Pulmonary artery endothelial cell (primary cell): ENCODE measurements at regions not wholly inside any gene's neighbourhood (a gene's known extent, or its start where the extent isn't known, plus 50 kb on each side); places are given as distances from the start of the nearest gene placed in this dataset.

Source experiments
- DNase-seq: peaks from one replicate; pipeline ENCODE4 v3.0.0-alpha.2; 2011; ENCODE audit warnings: low read depth, low spot score

- DNase-seq: no peak
Observed at GRCh38 chr10:111131168-111131799, 54.5 kb downstream of the ADRA2A start.

GRCh38 chr10:111137007-111137406 lies 60.2 kb downstream of the ADRA2A start:
- no peak for DNase-seq

- no peak for DNase-seq
Observed at GRCh38 chr10:111137587-111137986, 60.8 kb downstream of the ADRA2A start.

GRCh38 chr10:111138544-111138943 lies 61.7 kb downstream of the ADRA2A start:
- no peak for DNase-seq

GRCh38 chr10:111139567-111139966 lies 62.7 kb downstream of the ADRA2A start:
- DNase-seq: no peak

- DNase-seq: no peak
Observed at GRCh38 chr10:111142092-111142768, 65.4 kb downstream of the ADRA2A start.

GRCh38 chr10:111146025-111146640 lies 69.3 kb downstream of the ADRA2A start:
- DNase-seq: no peak

- DNase-seq: no peak
Observed at GRCh38 chr10:111148025-111148424, 71.2 kb downstream of the ADRA2A start.

- DNase-seq: no peak
Observed at GRCh38 chr10:111148440-111148839, 71.6 kb downstream of the ADRA2A start.

- DNase-seq: no peak
Observed at GRCh38 chr10:111150691-111151090, 73.9 kb downstream of the ADRA2A start.

GRCh38 chr10:111151595-111152307 lies 74.9 kb downstream of the ADRA2A start:
- no peak for DNase-seq

GRCh38 chr10:111156754-111157153 lies 79.9 kb downstream of the ADRA2A start:
- DNase-seq: no peak

- no peak for DNase-seq
Observed at GRCh38 chr10:111158595-111158994, 81.8 kb downstream of the ADRA2A start.

- no peak for DNase-seq
Observed at GRCh38 chr10:111161109-111161874, 84.5 kb downstream of the ADRA2A start.

GRCh38 chr10:111171183-111171582 lies 94.4 kb downstream of the ADRA2A start:
- DNase-seq: no peak

GRCh38 chr10:111175787-111176186 lies 99.0 kb downstream of the ADRA2A start:
- DNase-seq: no peak

GRCh38 chr10:111177379-111177778 lies 100.5 kb downstream of the ADRA2A start:
- DNase-seq: no peak

GRCh38 chr10:111179514-111179913 lies 102.7 kb downstream of the ADRA2A start:
- no peak for DNase-seq

- DNase-seq: no peak
Observed at GRCh38 chr10:111186358-111186757, 109.5 kb downstream of the ADRA2A start.

GRCh38 chr10:111187096-111187495 lies 110.3 kb downstream of the ADRA2A start:
- no peak for DNase-seq

GRCh38 chr10:111199587-111199986 lies 122.8 kb downstream of the ADRA2A start:
- no peak for DNase-seq
